Lung (tissue), 11 donors: ENCODE measurements at regions not wholly inside any gene's neighbourhood (a gene's known extent, or its start where the extent isn't known, plus 50 kb on each side); places are given as distances from the start of the nearest gene placed in this dataset.

Experiments used
- ATAC-seq: fragments of 200-7000 bp; cut with Tn5 transposase; one replicate; pipeline ENCODE4 v1.9.1; 2020; ENCODE audit warnings: moderate number of reproducible peaks; ENCODE audit not compliant: insufficient read depth, low FRiP score
- DNase-seq, 3 donors: peaks; one replicate each; pipeline ENCODE4 v3.0.0-alpha.2; 2013 to 2017
- H3K27ac ChIP-seq, 2 donors: one replicate each; pipeline ENCODE4 v1.5.1; 2013; ENCODE audit warnings: mild to moderate bottlenecking in 2 of 2, moderate library complexity in 2 of 2, control low read depth in 1 of 2, inconsistent platforms in 1 of 2, low read depth in 1 of 2, low read length in 1 of 2
- H3K27me3 ChIP-seq, 3 donors: one replicate each; pipeline ENCODE4 v1.5.1; 2013; ENCODE audit warnings: low read length in 2 of 3; ENCODE audit not compliant: control insufficient read depth in 3 of 3, insufficient read depth in 3 of 3
- H3K36me3 ChIP-seq, 4 donors: one replicate each; pipeline ENCODE4 v1.5.1; 2013; ENCODE audit warnings: low read length in 4 of 4, mild to moderate bottlenecking in 1 of 4, moderate library complexity in 1 of 4; ENCODE audit not compliant: control insufficient read depth in 4 of 4, insufficient read depth in 4 of 4
- H3K4me1 ChIP-seq, 5 donors: one replicate each; pipeline ENCODE4 v1.5.1; 2013; ENCODE audit warnings: low read length in 5 of 5, mild to moderate bottlenecking in 2 of 5, moderate library complexity in 1 of 5; ENCODE audit not compliant: control insufficient read depth in 5 of 5, insufficient read depth in 5 of 5
- H3K4me3 ChIP-seq: one replicate; pipeline ENCODE4 v1.5.1; 2013; ENCODE audit warnings: mild to moderate bottlenecking, control low read depth, moderate library complexity
- H3K9ac ChIP-seq, 2 donors: one replicate each; pipeline ENCODE4 v1.5.1; 2013; ENCODE audit warnings: low read length in 2 of 2, control low read depth in 1 of 2; ENCODE audit not compliant: insufficient read depth in 1 of 2
- H3K9me3 ChIP-seq, 4 donors: one replicate each; pipeline ENCODE4 v1.5.1; 2013; ENCODE audit warnings: low read length in 3 of 4, mild to moderate bottlenecking in 1 of 4, moderate library complexity in 1 of 4; ENCODE audit not compliant: control insufficient read depth in 4 of 4, insufficient read depth in 3 of 4
- CTCF ChIP-seq: IDR thresholded peaks from 2 replicates; pipeline ENCODE4 v1.5.1; 2012; ENCODE audit warnings: mild to moderate bottlenecking; ENCODE audit errors: control extremely low read depth, extremely low read depth
- WGBS, 2 donors: extraction: QIAGEN DNeasy Blood & Tissue Kit; methylation state at CpG; one replicate each; pipeline ENCODE4 v1.1.7; 2013; 5-methylcytosine and 5-hydroxymethylcytosine counted together
- donor health status: control.
- donor health status: control.
- donor health status: Bipolar disorder and iron deficiency.
- donor health status: healthy.
- donor health status: DM: yes; HTN: yes; CAD: no.

GRCh38 chr11:113540416-113541330 is 65.5 kb upstream of the DRD2 start:
- Histone ChIP-seq H3K4me3 (no peak overlapping the region), H3K36me3 (no peaks in the 10 kb centered on the region), H3K4me1 (no peaks in the 10 kb centered on the region), H3K27me3 (no peaks in the 10 kb centered on the region), H3K27ac (no peak overlapping the region), H3K9ac (no peak overlapping the region), H3K9me3 (peaks cover 0 to 2% (median 0%) of the 10 kb centered on the region in 4 donors)
- TF ChIP-seq CTCF: no peak
- ATAC-seq: no peak
- WGBS, 2 donors: 74 to 78% methylated on average over 8 of the region's 8 CpGs
- DNase-seq: no peak

GRCh38 chr11:113538451-113539412 is 63.5 kb upstream of the DRD2 start:
- no peaks in the 10 kb centered on the region for H3K36me3 ChIP-seq
- no peaks in the 10 kb centered on the region for H3K4me1 ChIP-seq
- WGBS, 2 donors: 77 to 87% methylated on average over 6 of the region's 6 CpGs
- H3K9ac ChIP-seq: no peak overlapping the region
- no peak for DNase-seq
- no peaks in the 10 kb centered on the region for H3K9me3 ChIP-seq
- H3K27me3 ChIP-seq: no peaks in the 10 kb centered on the region
- H3K27ac ChIP-seq: no peak overlapping the region
- no peak for TF ChIP-seq CTCF
- no peak for ATAC-seq
- H3K4me3 ChIP-seq: no peak overlapping the region

- Histone ChIP-seq H3K4me1 (no peaks in the 10 kb centered on the region), H3K4me3 (no peak overlapping the region), H3K9me3 (peaks cover 0 to 3% (median 0%) of the 10 kb centered on the region in 4 donors), H3K9ac (no peak overlapping the region), H3K27me3 (peaks cover 0 to 7% (median 2%) of the 10 kb centered on the region in 3 donors), H3K36me3 (no peaks in the 10 kb centered on the region), H3K27ac (no peak overlapping the region)
- DNase-seq (no peak), ATAC-seq (no peak)
- TF ChIP-seq CTCF: no peak
- 60 to 63% methylated on average over 4 of the region's 4 CpGs for whole genome bisulfite sequencing, 2 donors
Observed at GRCh38 chr11:113534625-113535024, 59.4 kb upstream of the DRD2 start.
